Activated naive CD4-positive, alpha-beta T cell treated with anti-CD3 and anti-CD28 coated beads, Interleukin-2, amount 50 U/mL, for 16 hours (primary cell): ENCODE measurements at regions not wholly inside any gene's neighbourhood (a gene's known extent, or its start where the extent isn't known, plus 50 kb on each side); places are given as distances from the start of the nearest gene placed in this dataset.
"Not testable (repeated sequence)": the region's sequence is repeated elsewhere in the genome, so short reads cannot be mapped to it uniquely, and the experiment has no call there.

Experiments
- DNase-seq: peaks from one replicate; pipeline ENCODE4 v3.0.0-alpha.2; 2020

DNA sequence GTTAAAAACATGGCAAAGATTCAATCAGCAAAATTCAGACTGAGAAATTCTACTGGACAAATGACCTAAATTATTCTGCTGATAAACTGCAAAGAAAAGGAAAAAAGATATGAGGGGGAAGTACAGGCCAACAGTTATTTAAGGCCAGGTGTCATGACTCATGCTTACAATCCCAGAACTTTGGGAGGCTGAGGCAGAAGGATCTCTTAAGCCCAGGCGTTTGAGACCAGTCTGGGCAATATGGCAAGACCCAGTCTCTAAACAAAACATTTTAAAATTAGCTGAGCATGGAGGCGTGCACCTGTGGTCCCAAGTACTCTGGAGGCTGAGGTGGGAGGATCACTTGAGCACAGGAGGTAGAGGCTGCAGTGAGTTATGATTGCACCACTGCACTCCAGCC is 91.8 kb upstream of the USP15 start:
- DNase-seq = no peak

DNA sequence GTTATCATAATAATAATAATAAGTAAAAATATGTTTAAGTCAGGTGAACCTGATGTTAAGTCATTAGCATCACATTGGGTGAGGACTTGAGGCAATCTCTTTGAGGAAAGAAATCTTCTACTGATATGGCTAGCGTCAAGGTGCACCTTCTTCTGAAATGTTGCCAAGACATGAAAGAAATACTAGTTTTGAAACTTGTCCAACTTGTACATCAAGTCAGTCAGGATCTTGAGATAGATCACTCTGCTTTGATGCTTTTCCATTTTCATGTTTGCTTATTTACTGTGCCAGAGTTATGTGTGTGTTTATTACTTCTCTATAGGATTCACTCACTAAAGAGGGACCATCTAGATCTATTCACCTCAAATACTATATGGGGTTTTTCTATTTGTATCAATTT is 90.0 kb upstream of the USP15 start:
- DNase-seq = no peak

DNA sequence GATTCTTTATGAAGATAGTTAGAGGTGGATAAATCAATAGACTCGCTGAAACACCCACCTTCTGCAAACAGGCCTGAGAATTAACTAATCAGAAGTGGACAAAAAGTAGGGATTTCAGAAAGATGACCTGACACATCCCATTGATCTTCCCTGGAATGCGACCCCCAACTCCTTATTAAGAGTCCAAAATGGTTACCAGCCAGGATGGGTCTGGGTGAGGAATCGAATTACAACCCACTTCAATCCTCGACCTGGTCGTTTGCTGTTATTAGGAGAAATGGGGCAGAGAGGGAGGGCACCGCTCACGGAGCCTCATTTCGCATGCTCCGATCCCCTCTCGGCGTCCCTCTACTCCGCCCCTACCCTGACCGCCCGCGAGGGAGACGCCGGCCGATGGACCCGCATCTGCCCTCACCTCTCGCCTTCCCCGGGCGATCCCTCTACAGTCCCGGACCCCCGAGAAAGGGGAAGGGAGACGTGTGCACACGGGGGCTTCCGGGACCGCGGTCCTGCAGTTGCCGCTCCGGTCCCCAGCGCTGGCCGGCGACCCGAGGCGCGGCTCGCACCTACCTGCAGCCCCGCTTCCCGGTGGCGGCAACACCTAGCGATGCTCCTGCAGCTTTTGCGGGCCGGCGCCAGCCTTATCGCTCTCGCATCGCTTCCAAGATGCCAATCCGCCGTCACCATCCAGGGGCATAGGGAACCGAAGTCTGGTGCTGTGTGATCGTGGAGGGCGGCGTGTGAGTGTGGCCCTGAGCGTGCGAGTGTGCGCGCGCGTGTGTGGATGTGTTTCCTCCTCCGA is 69.3 kb upstream of the USP15 start:
- peak; percentile 19 for DNase-seq

DNA sequence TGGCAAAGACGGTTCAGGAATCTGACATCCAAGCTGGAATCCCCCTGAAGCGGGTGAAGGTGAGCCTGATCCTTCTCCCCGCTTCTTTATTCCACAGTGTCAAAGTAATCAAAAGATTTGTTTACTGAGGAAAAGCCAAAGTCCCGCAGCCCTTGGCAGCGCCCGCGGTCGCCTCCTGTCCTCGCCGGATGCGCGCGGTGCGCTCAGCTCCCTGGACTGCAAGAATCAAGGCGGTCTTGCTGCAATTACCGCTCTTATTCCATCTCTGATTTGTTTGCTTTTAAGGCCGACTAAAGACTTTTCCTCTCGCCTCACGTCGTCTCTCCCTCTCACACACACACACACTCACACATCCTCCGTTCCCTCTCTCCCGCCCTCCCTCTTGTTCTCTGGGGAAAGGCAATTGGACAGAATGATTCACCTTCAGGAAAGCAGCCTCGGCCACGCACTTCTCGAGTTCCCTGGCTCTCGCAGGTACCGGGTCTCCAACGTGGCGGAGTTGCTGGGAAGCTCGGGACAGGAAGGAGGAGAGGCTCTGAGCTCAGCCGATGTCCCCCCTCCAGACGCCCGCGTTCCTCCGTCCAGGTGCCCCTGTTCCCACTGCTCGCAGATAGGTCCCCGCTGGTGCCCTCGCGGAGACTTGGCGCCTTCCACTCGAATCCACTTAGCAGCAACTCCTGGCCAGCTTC is 68.6 kb upstream of the USP15 start:
- peak; percentile 21 for DNase-seq

DNA sequence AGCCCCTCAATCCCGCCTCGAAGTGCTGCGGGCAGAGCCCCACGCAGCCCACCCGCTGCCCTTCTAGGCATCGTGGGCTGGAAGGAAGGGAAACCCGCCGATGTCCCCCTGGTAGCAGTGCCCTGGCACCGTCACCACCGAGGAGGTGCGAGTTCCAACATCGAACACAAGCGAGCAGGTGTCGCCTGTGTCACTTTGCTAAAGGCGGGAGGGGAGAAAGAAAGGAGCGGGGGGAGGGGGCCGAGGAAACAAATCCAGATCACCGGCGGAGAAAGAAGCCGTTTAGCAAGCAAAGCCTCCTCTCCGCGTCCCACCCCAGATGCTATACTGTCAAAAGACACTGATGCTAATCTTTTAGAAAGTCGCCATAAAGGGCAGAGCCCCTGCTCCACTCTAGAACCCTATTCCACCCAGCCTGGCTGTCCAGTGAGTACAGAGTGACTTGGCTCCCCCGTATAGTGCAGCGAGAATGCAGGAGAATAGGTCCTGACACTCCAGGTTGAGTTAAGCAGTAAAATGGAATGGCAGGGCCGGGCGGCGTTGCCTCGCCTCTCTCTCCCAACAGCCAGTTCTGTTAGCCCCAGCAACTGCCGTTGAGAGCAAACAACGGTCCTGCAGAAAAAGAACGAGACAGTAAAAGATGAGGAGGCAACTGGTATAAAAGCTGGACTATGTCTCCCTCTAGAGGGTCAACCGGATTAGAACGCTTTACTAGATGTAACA is 67.9 kb upstream of the USP15 start:
- DNase-seq = peak; percentile 38

DNA sequence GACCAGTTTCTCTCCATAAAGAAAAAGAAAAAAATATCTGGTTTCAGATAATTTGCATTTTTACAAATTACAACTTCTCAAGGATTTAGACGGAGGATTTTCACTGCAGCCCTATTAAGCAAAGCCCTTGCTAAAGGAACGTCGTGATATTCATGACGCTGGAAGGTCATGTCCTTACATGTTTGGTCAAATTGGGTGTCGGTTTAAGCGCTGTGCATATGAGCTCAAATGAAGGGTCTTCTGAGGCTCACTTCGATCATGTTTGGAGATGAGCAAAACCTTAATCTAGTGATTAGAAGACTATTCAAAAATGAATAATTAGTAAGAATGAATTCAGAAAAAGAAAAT is 67.3 kb upstream of the USP15 start:
- no peak for DNase-seq

DNA sequence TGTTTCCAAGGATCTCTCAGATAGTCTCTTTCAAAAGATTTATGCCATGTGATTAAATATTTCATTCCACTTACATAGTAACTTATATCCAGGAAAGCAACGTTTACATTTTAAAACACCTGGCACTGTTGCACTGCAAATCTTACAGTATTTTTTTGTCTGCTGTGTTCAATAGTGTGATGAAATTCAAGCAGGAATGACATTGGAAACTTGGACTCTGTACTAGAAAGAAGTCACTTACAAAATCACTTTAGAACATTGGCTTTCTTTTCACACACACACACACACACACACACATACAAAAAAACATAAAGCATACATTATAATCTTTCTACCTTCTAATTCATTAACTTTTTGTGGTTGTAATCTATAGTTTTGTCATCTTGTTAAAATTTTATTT is 66.2 kb upstream of the USP15 start:
- DNase-seq = no peak

DNA sequence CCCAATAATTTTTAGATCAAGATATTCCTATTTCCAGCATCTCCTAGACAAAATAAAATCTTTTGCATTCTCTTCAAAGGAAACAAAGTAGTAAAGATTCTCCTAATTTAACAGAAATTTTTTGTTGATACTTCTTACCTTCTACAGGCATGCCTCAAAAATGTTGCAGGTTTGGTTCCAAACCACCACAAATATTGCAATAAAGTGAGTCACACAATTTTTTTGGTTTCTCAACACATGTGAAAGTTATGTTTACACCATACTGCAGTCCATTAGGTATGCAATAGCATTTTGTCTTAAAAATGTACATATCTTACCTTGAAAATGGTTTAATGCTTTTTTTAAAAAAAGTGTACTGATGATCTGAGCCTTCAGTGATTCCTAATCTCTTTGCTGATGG is 65.6 kb upstream of the USP15 start:
- no peak for DNase-seq

DNA sequence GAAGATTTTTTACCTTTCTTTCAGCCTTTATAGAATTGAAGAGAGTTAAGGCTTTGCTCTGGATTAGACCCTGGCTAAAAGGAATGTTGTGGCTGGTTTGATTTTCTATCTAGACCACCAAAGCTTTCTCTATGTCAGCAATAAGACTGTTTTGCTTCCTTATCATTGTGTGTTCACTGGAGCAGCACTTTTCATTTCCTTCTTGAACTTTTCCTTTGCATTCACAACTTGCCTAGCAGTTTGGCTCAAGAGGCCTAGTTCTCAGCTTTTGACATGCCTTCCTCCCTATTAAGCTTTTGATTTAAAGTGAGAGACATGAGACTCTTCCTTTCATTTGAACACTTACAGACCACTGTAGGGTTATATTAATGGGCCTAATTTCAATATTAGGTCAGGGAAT is 64.1 kb upstream of the USP15 start:
- DNase-seq = no peak

DNA sequence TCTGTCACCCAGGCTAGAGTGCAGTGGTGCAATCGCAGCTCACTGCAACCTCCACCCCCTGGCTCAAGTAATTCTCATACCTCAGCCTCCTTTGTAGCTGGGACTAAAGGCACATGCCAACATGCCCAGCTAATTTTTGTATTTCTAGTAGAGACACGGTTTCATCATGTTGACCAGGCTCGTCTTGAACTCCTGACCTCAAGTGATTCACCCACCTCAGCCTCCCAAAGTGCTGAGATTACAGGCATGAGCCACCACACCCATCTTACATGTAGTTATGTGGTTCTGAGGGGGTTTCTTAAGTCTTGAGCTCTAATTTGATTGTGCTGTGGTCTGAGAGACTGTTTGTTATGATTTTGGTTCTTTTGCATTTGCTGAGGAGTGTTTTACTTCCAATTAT is 57.3 kb upstream of the USP15 start:
- DNase-seq = not testable (repeated sequence)

DNA sequence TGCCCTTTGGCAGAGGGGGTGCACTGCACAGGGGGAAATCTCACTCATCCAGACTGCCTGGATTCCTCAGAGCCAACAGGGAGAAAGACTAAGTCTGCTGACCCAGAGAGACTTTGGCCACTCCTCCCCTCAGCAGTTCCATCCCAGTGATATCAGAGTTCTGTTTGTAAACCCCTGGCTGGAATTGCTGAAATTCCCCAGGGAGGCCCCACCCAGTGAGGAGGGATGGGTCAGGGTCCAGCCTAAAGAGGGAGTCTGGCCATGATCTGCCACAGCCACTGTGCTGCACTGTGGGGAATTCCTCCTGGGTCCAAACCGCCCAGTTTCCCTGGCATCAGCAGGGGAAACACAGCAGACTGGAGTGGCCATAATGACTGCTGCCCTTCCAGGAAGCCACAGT is 54.9 kb upstream of the USP15 start:
- no peak for DNase-seq

DNA sequence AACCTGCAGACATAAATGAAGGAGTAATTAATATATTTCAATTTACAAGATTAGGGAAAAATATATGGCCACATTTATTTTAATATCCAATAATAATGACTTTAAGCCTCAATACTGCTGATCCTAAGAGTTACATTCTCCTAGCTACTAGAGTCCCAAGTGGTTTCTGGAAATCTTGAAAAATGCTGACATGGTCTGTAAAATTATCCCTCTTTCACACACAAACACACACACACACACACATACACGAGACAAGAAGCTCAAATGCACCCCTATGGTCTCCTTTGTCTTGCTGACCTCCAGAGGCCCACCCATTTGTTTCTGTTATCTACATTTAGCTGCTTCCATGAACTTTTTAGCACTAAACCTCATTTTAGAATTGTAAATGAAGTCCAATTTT is 53.0 kb upstream of the USP15 start:
- no peak for DNase-seq
